CD8-positive, alpha-beta memory T cell (primary cell): ENCODE measurements at regions not wholly inside any gene's neighbourhood (a gene's known extent, or its start where the extent isn't known, plus 50 kb on each side); places are given as distances from the start of the nearest gene placed in this dataset.

ENCODE experiments used
- CTCF ChIA-PET: fragments of 350-600 bp; sonication (Branson Sonifier 250); formaldehyde crosslinking; loops from one replicate; lab custom pipeline; 2021; ENCODE audit warnings: antibody characterized with exemption; lab: Charles Lee
- POLR2A ChIA-PET: fragments of 350-600 bp; sonication (Branson Sonifier 250); formaldehyde crosslinking; loops from one replicate; lab custom pipeline; 2021; ENCODE audit warnings: antibody characterized with exemption; lab: Charles Lee
- DNase-seq, 5 donors: peaks; one replicate each; pipeline versions ENCODE4 v3.0.0 to v3.0.0-alpha.2; 2020 to 2022; ENCODE audit warnings: mixed read lengths in 1 of 5
- H3K27ac ChIP-seq: one replicate; pipeline ENCODE4 v1.7.0; 2013; ENCODE audit warnings: low read depth, mild to moderate bottlenecking, low read length, moderate library complexity
- H3K27me3 ChIP-seq: 2 replicates; pipeline ENCODE4 v1.7.0; 2013; ENCODE audit warnings: low read length, mild to moderate bottlenecking; ENCODE audit not compliant: insufficient read depth, poor library complexity, severe bottlenecking
- H3K36me3 ChIP-seq: 2 replicates; pipeline ENCODE4 v1.7.0; 2013; ENCODE audit warnings: mild to moderate bottlenecking, low read length, moderate library complexity; ENCODE audit not compliant: insufficient read depth
- H3K4me1 ChIP-seq: 2 replicates; pipeline ENCODE4 v1.7.0; 2013; ENCODE audit warnings: mild to moderate bottlenecking, low read length, moderate library complexity; ENCODE audit not compliant: insufficient read depth
- H3K4me3 ChIP-seq: 2 replicates; pipeline ENCODE4 v1.7.0; 2013; ENCODE audit warnings: mild to moderate bottlenecking, low read length
- H3K9me3 ChIP-seq: 2 replicates; pipeline ENCODE4 v1.7.0; 2013; ENCODE audit warnings: mild to moderate bottlenecking, low read length
- H3K27ac Mint-ChIP-seq, 8 donors: one replicate each; pipeline ENCODE4 v1.8.0; 2020 to 2021; ENCODE audit warnings: mixed read lengths in 8 of 8, mild to moderate bottlenecking in 6 of 8, inconsistent platforms in 3 of 8, moderate library complexity in 3 of 8
- H3K27me3 Mint-ChIP-seq, 2 donors: one replicate each; pipeline ENCODE4 v1.8.0; 2020 to 2021; ENCODE audit warnings: mixed read lengths in 2 of 2, mild to moderate bottlenecking in 1 of 2, moderate library complexity in 1 of 2
- H3K36me3 Mint-ChIP-seq, 3 donors: one replicate each; pipeline ENCODE4 v1.8.0; 2020 to 2021; ENCODE audit warnings: mixed read lengths in 3 of 3, inconsistent platforms in 1 of 3, mild to moderate bottlenecking in 1 of 3
- H3K4me1 Mint-ChIP-seq, 3 donors: one replicate each; pipeline ENCODE4 v1.8.0; 2020 to 2021; ENCODE audit warnings: mixed read lengths in 3 of 3, inconsistent platforms in 1 of 3, mild to moderate bottlenecking in 1 of 3
- H3K4me3 Mint-ChIP-seq, 7 donors: one replicate each; pipeline ENCODE4 v1.8.0; 2020 to 2021; ENCODE audit warnings: mixed read lengths in 7 of 7, mild to moderate bottlenecking in 6 of 7, moderate library complexity in 4 of 7, inconsistent platforms in 2 of 7
- H3K9me3 Mint-ChIP-seq, 5 donors: one replicate each; pipeline ENCODE4 v1.8.0; 2020 to 2022; ENCODE audit warnings: mixed read lengths in 5 of 5, mild to moderate bottlenecking in 3 of 5, moderate library complexity in 2 of 5, inconsistent platforms in 1 of 5

DNA sequence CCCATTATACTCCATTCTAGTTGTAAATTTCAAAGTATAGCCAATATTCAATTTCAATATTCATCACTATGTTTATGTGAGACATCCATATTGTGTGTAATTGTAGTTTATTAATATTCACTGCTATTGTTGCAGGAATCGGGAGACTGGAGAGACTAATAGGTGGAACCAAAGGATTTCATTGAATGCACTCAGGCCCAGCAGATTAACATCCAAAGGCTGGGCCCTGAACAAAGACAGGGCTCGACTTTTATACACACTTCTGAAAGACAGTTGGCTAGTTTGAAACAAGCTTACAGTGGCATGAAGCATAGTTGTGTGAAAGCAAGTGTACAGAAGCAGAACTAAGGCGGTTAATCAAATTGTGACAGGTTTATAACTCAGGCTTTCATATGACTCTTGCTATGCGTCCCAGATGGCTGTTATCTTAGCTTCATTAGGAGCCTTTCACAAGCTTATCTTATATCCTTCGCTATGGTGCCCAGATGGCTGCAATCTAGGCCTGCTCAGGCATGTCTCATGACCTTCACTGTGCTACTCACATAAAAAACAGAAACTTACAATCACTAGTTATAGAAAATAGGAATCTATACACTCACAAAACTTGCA, 1038.8 kb upstream of the EPHA6 start:
- Mint-ChIP-seq H3K27ac (no peak overlapping the region), H3K4me3 (no peak overlapping the region), H3K27me3 (no peaks in the 10 kb centered on the region), H3K9me3 (peaks cover 6 to 23% (median 8%) of the 10 kb centered on the region in 5 donors), H3K4me1 (no peaks in the 10 kb centered on the region), H3K36me3 (no peaks in the 10 kb centered on the region)
- H3K27ac ChIP-seq: no peak overlapping the region
- H3K27me3 ChIP-seq: no peaks in the 10 kb centered on the region
- no peak overlapping the region for H3K4me3 ChIP-seq
- no peak for DNase-seq
- POLR2A ChIA-PET: no interaction called here
- CTCF ChIA-PET: no interaction called here
- H3K36me3 ChIP-seq: no peaks in the 10 kb centered on the region
- no peaks in the 10 kb centered on the region for H3K4me1 ChIP-seq
- no peaks in the 10 kb centered on the region for H3K9me3 ChIP-seq

- Mint-ChIP-seq H3K9me3 (peaks cover 0 to 9% (median 2%) of the 10 kb centered on the region in 5 donors), H3K27me3 (no peaks in the 10 kb centered on the region), H3K4me3 (no peak overlapping the region), H3K36me3 (no peaks in the 10 kb centered on the region), H3K27ac (no peak overlapping the region), H3K4me1 (no peaks in the 10 kb centered on the region)
- Histone ChIP-seq H3K27me3 (no peaks in the 10 kb centered on the region), H3K4me3 (no peak overlapping the region), H3K27ac (no peak overlapping the region), H3K9me3 (no peaks in the 10 kb centered on the region), H3K4me1 (no peaks in the 10 kb centered on the region), H3K36me3 (no peaks in the 10 kb centered on the region)
- POLR2A ChIA-PET: no interaction called here
- CTCF ChIA-PET: no interaction called here
- no peak for DNase-seq
Observed at GRCh38 chr3:95781598-95781997, 1032.8 kb upstream of the EPHA6 start.

GRCh38 chr3:95789111-95789510, 1025.3 kb upstream of the EPHA6 start:
- CTCF ChIA-PET: no interaction called here
- no peak for DNase-seq
- Histone ChIP-seq H3K27ac (no peak overlapping the region), H3K36me3 (no peaks in the 10 kb centered on the region), H3K27me3 (no peaks in the 10 kb centered on the region), H3K4me1 (no peaks in the 10 kb centered on the region), H3K4me3 (no peak overlapping the region), H3K9me3 (no peaks in the 10 kb centered on the region)
- H3K27me3 Mint-ChIP-seq: no peaks in the 10 kb centered on the region
- POLR2A ChIA-PET: no interaction called here
- no peaks in the 10 kb centered on the region for H3K36me3 Mint-ChIP-seq
- H3K4me3 Mint-ChIP-seq: no peak overlapping the region
- peaks cover 0 to 4% (median 0%) of the 10 kb centered on the region in 5 donors for H3K9me3 Mint-ChIP-seq
- H3K27ac Mint-ChIP-seq: no peak overlapping the region
- no peaks in the 10 kb centered on the region for H3K4me1 Mint-ChIP-seq

- H3K9me3 Mint-ChIP-seq: peaks cover 2 to 11% (median 9%) of the 10 kb centered on the region in 5 donors
- Histone ChIP-seq H3K36me3 (no peaks in the 10 kb centered on the region), H3K4me1 (no peaks in the 10 kb centered on the region), H3K27me3 (no peaks in the 10 kb centered on the region), H3K9me3 (no peaks in the 10 kb centered on the region), H3K27ac (no peak overlapping the region), H3K4me3 (no peak overlapping the region)
- H3K27me3 Mint-ChIP-seq: no peaks in the 10 kb centered on the region
- no peak overlapping the region for H3K27ac Mint-ChIP-seq
- H3K4me1 Mint-ChIP-seq: peaks cover 0 to 8% (median 0%) of the 10 kb centered on the region in 3 donors
- H3K36me3 Mint-ChIP-seq: no peaks in the 10 kb centered on the region
- CTCF ChIA-PET: no interaction called here
- H3K4me3 Mint-ChIP-seq: no peak overlapping the region
- POLR2A ChIA-PET: no interaction called here
- DNase-seq: no peak
Observed at GRCh38 chr3:95797081-95797480, 1017.3 kb upstream of the EPHA6 start.

GRCh38 chr3:95798628-95799027, 1015.8 kb upstream of the EPHA6 start:
- H3K36me3 Mint-ChIP-seq: no peaks in the 10 kb centered on the region
- ChIA-PET POLR2A (no interaction called here), CTCF (no interaction called here)
- no peak overlapping the region for H3K4me3 ChIP-seq
- no peaks in the 10 kb centered on the region for H3K4me1 ChIP-seq
- no peak for DNase-seq
- no peak overlapping the region for H3K4me3 Mint-ChIP-seq
- peaks cover 0 to 8% (median 0%) of the 10 kb centered on the region in 3 donors for H3K4me1 Mint-ChIP-seq
- H3K36me3 ChIP-seq: no peaks in the 10 kb centered on the region
- H3K27ac ChIP-seq: no peak overlapping the region
- H3K9me3 ChIP-seq: no peaks in the 10 kb centered on the region
- H3K9me3 Mint-ChIP-seq: peaks cover 2 to 11% (median 9%) of the 10 kb centered on the region in 5 donors
- H3K27ac Mint-ChIP-seq: no peak overlapping the region
- H3K27me3 ChIP-seq: no peaks in the 10 kb centered on the region
- H3K27me3 Mint-ChIP-seq: no peaks in the 10 kb centered on the region

DNA sequence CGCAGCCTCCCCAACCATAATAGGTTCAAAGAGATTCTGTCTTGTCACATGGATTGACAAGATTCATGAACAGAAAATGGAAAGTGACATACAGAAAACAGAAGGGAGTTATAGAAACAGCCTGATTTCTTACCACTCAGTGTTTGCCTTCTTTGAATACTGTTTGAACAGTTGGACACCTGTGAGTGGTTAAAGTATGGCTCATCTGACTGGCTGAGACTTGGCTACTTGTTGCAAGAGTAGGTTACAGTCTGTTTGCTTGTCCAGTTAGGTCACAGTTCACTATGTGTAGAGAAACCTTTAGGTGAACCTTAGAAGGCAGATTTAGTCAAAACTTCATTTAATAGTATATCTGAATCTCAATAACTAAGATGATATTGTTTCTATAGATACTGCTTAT, 1003.9 kb upstream of the EPHA6 start:
- H3K9me3 ChIP-seq: no peaks in the 10 kb centered on the region
- no peaks in the 10 kb centered on the region for H3K36me3 ChIP-seq
- Mint-ChIP-seq H3K36me3 (no peaks in the 10 kb centered on the region), H3K9me3 (peaks cover 2 to 14% (median 7%) of the 10 kb centered on the region in 5 donors), H3K4me1 (no peaks in the 10 kb centered on the region), H3K27ac (no peak overlapping the region), H3K27me3 (no peaks in the 10 kb centered on the region), H3K4me3 (no peak overlapping the region)
- H3K4me1 ChIP-seq: no peaks in the 10 kb centered on the region
- no peak for DNase-seq
- no peak overlapping the region for H3K4me3 ChIP-seq
- H3K27ac ChIP-seq: no peak overlapping the region
- ChIA-PET CTCF (no interaction called here), POLR2A (no interaction called here)
- H3K27me3 ChIP-seq: no peaks in the 10 kb centered on the region

DNA sequence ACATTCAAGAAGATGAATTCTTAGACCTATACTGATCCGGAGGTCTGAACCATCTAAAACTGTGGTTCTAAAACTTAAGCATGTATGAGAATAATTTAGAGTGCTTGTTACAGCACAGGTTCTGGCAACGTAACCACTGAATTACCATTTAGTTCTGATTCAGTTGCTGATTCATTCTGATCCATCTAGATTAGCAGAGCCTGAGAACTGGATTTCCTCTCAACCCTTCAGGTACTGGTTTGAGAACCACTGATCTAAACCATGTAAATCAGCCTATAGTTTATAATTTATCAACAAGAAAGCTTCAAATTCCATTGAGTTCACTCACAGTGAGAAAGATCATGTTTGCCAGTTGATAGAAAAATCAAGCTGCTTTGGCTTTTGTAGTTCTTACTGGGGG, 1001.1 kb upstream of the EPHA6 start:
- no peaks in the 10 kb centered on the region for H3K4me1 ChIP-seq
- no peaks in the 10 kb centered on the region for H3K36me3 ChIP-seq
- H3K27ac ChIP-seq: no peak overlapping the region
- ChIA-PET POLR2A (no interaction called here), CTCF (no interaction called here)
- no peak overlapping the region for H3K4me3 Mint-ChIP-seq
- no peaks in the 10 kb centered on the region for H3K9me3 ChIP-seq
- H3K27me3 ChIP-seq: no peaks in the 10 kb centered on the region
- no peak overlapping the region for H3K4me3 ChIP-seq
- no peak overlapping the region for H3K27ac Mint-ChIP-seq
- H3K4me1 Mint-ChIP-seq: no peaks in the 10 kb centered on the region
- H3K36me3 Mint-ChIP-seq: no peaks in the 10 kb centered on the region
- H3K9me3 Mint-ChIP-seq: peaks cover 0 to 20% (median 10%) of the 10 kb centered on the region in 5 donors
- no peaks in the 10 kb centered on the region for H3K27me3 Mint-ChIP-seq
- no peak for DNase-seq

DNA sequence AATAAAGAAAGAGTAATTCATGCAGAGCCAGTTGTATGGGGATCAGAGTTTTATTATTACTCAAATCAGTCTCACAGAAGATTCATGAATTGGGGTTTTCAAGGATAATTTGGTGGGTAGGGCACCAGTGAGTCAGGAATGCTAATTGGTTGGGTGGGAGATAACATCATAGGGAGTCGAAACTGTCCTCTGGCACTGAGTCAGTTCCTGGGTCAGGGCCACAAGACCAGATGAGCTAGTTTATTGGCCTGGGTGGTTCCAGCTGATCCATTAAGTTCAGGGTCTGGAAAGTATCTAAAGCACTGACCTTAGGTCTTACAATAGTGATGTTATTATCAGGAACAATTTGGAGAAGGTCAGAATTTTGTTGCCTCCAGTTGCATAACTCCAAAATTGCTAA, 998.6 kb upstream of the EPHA6 start:
- no peak overlapping the region for H3K27ac ChIP-seq
- no peaks in the 10 kb centered on the region for H3K9me3 ChIP-seq
- Mint-ChIP-seq H3K4me3 (no peak overlapping the region), H3K27ac (no peak overlapping the region), H3K27me3 (no peaks in the 10 kb centered on the region), H3K9me3 (peaks cover 0 to 25% (median 8%) of the 10 kb centered on the region in 5 donors), H3K36me3 (no peaks in the 10 kb centered on the region), H3K4me1 (no peaks in the 10 kb centered on the region)
- DNase-seq: no peak
- no peak overlapping the region for H3K4me3 ChIP-seq
- no peaks in the 10 kb centered on the region for H3K27me3 ChIP-seq
- H3K4me1 ChIP-seq: no peaks in the 10 kb centered on the region
- POLR2A ChIA-PET: no interaction called here
- CTCF ChIA-PET: no interaction called here
- H3K36me3 ChIP-seq: no peaks in the 10 kb centered on the region
